OCI-LY1 (cell line): ENCODE measurements at regions not wholly inside any gene's neighbourhood (a gene's known extent, or its start where the extent isn't known, plus 50 kb on each side); places are given as distances from the start of the nearest gene placed in this dataset.
"Not testable (repeated sequence)": the region's sequence is repeated elsewhere in the genome, so short reads cannot be mapped to it uniquely, and the experiment has no call there.

Experiments used
- H2AFZ ChIP-seq: fragments of 200-600 bp; sonication (generic), shearing (Covaris generic); 2 replicates; pipeline ENCODE4 v1.6.0; 2014; ENCODE audit warnings: antibody characterized with exemption, mild to moderate bottlenecking, low read length
- H3F3A ChIP-seq: fragments of 200-600 bp; sonication (generic), shearing (Covaris generic); 2 replicates; pipeline ENCODE4 v1.6.0; 2014; ENCODE audit warnings: mild to moderate bottlenecking, antibody characterized with exemption, low read length, moderate library complexity; ENCODE audit not compliant: insufficient read depth
- H3K27ac ChIP-seq: fragments of 200-600 bp; sonication (generic); 2 replicates; pipeline ENCODE4 v1.5.1; 2014; ENCODE audit warnings: low read length, mixed run types, mild to moderate bottlenecking, low read depth; ENCODE audit not compliant: poor library complexity, severe bottlenecking
- H3K27me3 ChIP-seq: fragments of 200-600 bp; sonication (generic); 2 replicates; pipeline ENCODE4 v1.6.0; 2014; ENCODE audit warnings: antibody characterized with exemption, mild to moderate bottlenecking, low read length, moderate library complexity; ENCODE audit not compliant: insufficient read depth
- H3K36me3 ChIP-seq: fragments of 200-600 bp; sonication (generic); 2 replicates; pipeline ENCODE4 v1.6.1; 2014; ENCODE audit warnings: mild to moderate bottlenecking, antibody characterized with exemption, low read length, moderate library complexity, mixed read lengths; ENCODE audit not compliant: insufficient read depth
- H3K4me1 ChIP-seq: fragments of 200-600 bp; sonication (generic); 2 replicates; pipeline ENCODE4 v1.5.1; 2014; ENCODE audit warnings: mild to moderate bottlenecking, low read length, moderate library complexity; ENCODE audit not compliant: insufficient read depth, severe bottlenecking
- H3K4me2 ChIP-seq: fragments of 200-600 bp; sonication (generic), shearing (Covaris generic); 2 replicates; pipeline ENCODE4 v1.6.1; 2014; ENCODE audit warnings: low read length
- H3K4me3 ChIP-seq: fragments of 200-600 bp; sonication (generic); 2 replicates; pipeline ENCODE4 v1.5.1; 2014; ENCODE audit warnings: low read length, low read depth, mild to moderate bottlenecking, mixed read lengths; ENCODE audit not compliant: poor library complexity, severe bottlenecking
- H3K79me2 ChIP-seq: fragments of 200-600 bp; shearing (Covaris generic); 2 replicates; pipeline ENCODE4 v1.6.1; 2016; ENCODE audit warnings: mixed run types, low read length, mixed read lengths; ENCODE audit not compliant: insufficient read depth
- H3K9ac ChIP-seq: fragments of 200-600 bp; sonication (generic), shearing (Covaris generic); 2 replicates; pipeline ENCODE4 v1.6.1; 2014; ENCODE audit warnings: mild to moderate bottlenecking, low read length, mixed read lengths
- H3K9me2 ChIP-seq: fragments of 200-600 bp; sonication (generic), shearing (Covaris generic); 2 replicates; pipeline ENCODE4 v1.6.1; 2014; ENCODE audit warnings: low read depth, mild to moderate bottlenecking, low read length, mixed read lengths
- H3K9me3 ChIP-seq: fragments of 200-600 bp; shearing (Covaris generic); 2 replicates; pipeline ENCODE4 v1.6.1; 2014; ENCODE audit warnings: low read length, mixed read lengths
- H4K20me1 ChIP-seq: fragments of 200-600 bp; sonication (generic), shearing (Covaris generic); 2 replicates; pipeline ENCODE4 v1.6.0; 2016; ENCODE audit warnings: mild to moderate bottlenecking, low read length; ENCODE audit not compliant: insufficient read depth
- CTCF ChIP-seq: fragments of 200-600 bp; sonication (generic), shearing (Covaris generic); IDR thresholded peaks from 2 replicates; pipeline ENCODE4 v1.5.1; 2017; ENCODE audit warnings: mild to moderate bottlenecking, antibody characterized with exemption, low read length, moderate library complexity, mixed read lengths
- EZH2 ChIP-seq: fragments of 200-600 bp; sonication (generic), shearing (Covaris generic); IDR thresholded peaks from 2 replicates; pipeline ENCODE4 v1.8.0; 2017; ENCODE audit warnings: borderline replicate concordance, mixed run types, mild to moderate bottlenecking, antibody characterized with exemption, low read length, moderate library complexity, mixed read lengths

- no peaks in the 10 kb centered on the region for H4K20me1 ChIP-seq
- no peak overlapping the region for H3K27ac ChIP-seq
- no peaks in the 10 kb centered on the region for H3K9me2 ChIP-seq
- no peak overlapping the region for H2AFZ ChIP-seq
- no peaks in the 10 kb centered on the region for H3K4me1 ChIP-seq
- no peak for TF ChIP-seq EZH2
- TF ChIP-seq CTCF: no peak
- H3K4me2 ChIP-seq: no peak overlapping the region
- H3K9ac ChIP-seq: no peak overlapping the region
- no peaks in the 10 kb centered on the region for H3K27me3 ChIP-seq
- no peaks in the 10 kb centered on the region for H3K9me3 ChIP-seq
- no peaks in the 10 kb centered on the region for H3K79me2 ChIP-seq
- H3K4me3 ChIP-seq: no peak overlapping the region
- H3F3A ChIP-seq: no peaks in the 10 kb centered on the region
- no peaks in the 10 kb centered on the region for H3K36me3 ChIP-seq
Observed at GRCh38 chr4:188435381-188435780, 296.1 kb downstream of the TRIML1 start.

GRCh38 chr4:188437535-188437934 lies 298.3 kb downstream of the TRIML1 start:
- H3K4me1 ChIP-seq: no peaks in the 10 kb centered on the region
- no peak overlapping the region for H3K27ac ChIP-seq
- H3K79me2 ChIP-seq: no peaks in the 10 kb centered on the region
- no peaks in the 10 kb centered on the region for H3K9me2 ChIP-seq
- no peaks in the 10 kb centered on the region for H3F3A ChIP-seq
- no peaks in the 10 kb centered on the region for H4K20me1 ChIP-seq
- H3K36me3 ChIP-seq: no peaks in the 10 kb centered on the region
- TF ChIP-seq CTCF: no peak
- TF ChIP-seq EZH2: no peak
- no peak overlapping the region for H3K4me2 ChIP-seq
- no peak overlapping the region for H2AFZ ChIP-seq
- no peaks in the 10 kb centered on the region for H3K27me3 ChIP-seq
- H3K9ac ChIP-seq: no peak overlapping the region
- no peak overlapping the region for H3K4me3 ChIP-seq
- H3K9me3 ChIP-seq: no peaks in the 10 kb centered on the region

DNA sequence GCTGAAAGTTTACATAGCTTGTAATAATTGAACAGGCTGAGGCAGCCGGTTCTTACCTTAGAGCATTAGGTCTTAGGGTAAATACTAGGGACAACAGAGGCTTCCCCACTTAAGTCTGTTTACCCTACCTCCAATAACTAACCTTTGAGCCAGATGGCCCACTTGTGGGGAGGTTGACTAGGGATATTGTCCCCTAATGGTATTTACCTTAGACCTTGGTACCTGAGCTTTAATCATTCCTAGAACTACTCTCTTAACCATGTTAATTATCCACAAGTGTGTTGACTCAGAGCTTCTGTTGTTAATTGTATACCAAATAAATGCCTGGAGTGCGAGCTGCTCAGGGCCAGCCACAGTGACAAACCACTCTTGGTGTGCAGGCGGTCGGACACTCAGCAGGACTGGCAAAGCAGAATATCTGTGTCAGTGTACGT lies 299.2 kb downstream of the TRIML1 start:
- H3K9me3 ChIP-seq, H3K27me3 ChIP-seq, H3K4me3 ChIP-seq, H3F3A ChIP-seq, H3K9ac ChIP-seq, H3K27ac ChIP-seq, H3K9me2 ChIP-seq, H2AFZ ChIP-seq, H3K36me3 ChIP-seq, H4K20me1 ChIP-seq, H3K4me1 ChIP-seq, H3K4me2 ChIP-seq, H3K79me2 ChIP-seq: not testable (repeated sequence)

DNA sequence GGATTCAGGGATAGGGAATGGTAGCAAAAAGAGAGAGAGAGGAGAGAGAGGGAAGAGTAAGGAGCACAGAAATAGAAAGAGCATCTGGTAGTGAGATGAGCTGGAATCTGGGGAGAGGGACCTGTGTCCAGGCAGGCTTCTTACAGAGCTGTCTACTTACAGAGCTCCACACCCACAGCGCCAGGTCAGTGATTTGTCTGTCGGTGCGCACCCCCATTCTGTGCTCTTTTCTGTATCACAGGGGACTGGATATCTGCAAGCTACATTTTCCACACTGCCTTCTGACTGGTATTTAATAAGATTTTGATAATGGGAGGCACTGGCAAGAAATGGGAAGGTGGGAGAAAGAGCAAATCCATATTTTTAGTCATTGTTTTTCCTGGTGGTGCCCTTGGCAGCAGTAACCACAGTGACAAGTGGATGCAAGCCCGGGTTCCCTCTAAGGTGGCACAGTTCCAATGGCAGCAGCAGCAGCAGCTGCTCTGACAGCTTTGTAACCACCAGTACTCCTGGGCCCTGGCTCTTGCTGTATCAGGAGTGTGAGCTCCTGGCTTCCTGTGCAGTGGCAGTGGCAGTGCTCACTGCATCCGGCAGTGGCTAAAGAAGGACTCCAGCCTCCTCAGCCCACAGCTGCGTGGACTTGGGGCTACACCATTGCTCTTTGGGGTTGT lies 300.5 kb downstream of the TRIML1 start:
- no peak overlapping the region for H3K27ac ChIP-seq
- H3F3A ChIP-seq: no peaks in the 10 kb centered on the region
- TF ChIP-seq EZH2: no peak
- TF ChIP-seq CTCF: no peak
- no peaks in the 10 kb centered on the region for H3K4me1 ChIP-seq
- H3K36me3 ChIP-seq: no peaks in the 10 kb centered on the region
- no peaks in the 10 kb centered on the region for H3K79me2 ChIP-seq
- no peaks in the 10 kb centered on the region for H3K9me2 ChIP-seq
- no peaks in the 10 kb centered on the region for H3K27me3 ChIP-seq
- H3K4me3 ChIP-seq: no peak overlapping the region
- no peak overlapping the region for H2AFZ ChIP-seq
- H3K4me2 ChIP-seq: no peak overlapping the region
- H4K20me1 ChIP-seq: no peaks in the 10 kb centered on the region
- H3K9me3 ChIP-seq: no peaks in the 10 kb centered on the region
- no peak overlapping the region for H3K9ac ChIP-seq
